HG03135 (cell line): ENCODE measurements at regions not wholly inside any gene's neighbourhood (a gene's known extent, or its start where the extent isn't known, plus 50 kb on each side); places are given as distances from the start of the nearest gene placed in this dataset.

Experiments
- ATAC-seq: cut with Tn5 transposase; IDR thresholded peaks from one replicate; pipeline ENCODE4 v1.9.1; 2021; ENCODE audit warnings: mild to moderate bottlenecking, moderate library complexity; ENCODE audit not compliant: unreplicated experiment

DNA sequence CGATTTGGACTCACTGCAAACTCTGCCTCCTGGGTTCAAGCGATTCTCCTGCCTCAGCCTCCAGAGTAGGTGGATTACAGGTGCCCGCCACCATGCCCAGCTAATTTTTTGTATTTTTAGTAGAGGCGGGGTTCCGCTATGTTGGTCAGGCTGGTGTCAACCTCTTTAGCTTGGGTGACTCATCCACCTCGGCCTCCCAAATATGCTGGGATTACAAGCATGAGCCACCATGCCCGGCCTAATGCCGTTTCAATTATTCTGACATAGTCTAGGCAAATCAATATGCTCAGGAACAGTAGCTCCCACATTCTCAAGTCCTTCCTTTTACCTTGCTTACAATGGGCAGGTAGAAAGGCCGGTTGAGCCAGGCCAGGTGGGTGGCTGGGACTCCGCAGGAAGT is 82.0 kb upstream of the EEA1 start:
- ATAC-seq = no peak

DNA sequence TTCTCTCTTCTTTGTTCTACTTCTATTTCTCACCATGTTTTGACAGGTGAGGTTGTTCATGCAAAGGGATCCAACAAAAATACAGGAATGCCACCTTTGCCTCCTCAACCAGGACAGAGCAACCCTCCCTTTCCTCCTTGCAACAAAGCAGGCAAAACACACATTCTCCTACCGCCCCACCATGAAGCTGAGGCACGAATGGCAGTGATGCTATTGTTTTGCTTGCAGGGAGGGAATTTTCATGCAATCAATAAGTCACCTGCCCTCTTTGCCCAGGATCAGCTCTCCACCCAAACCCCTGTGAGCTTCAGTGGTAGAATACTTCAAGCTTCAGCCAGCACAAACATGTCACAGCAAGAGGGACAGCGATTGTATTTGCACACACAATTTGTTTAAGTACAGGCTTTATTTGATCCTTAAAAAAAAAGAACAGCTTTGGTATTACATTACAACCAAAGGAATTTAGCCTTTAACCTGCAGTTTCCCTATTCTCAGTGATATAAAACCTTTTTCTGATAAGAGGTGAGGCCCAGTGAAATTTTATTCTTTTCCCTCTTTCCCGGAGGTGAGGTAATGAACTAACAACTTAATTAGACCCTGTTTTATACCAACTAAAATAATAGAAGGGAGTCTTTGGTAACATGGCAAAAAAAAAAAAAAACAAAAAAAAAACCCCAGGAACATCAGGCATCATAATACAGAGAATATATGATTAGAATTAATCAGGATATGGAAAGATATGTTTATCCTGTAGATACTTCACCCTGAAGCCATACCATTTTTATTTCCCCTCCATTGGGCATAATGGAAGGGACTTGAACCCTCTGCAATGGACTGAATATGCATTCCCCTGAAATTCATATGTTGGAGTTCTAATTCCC is 87.0 kb upstream of the EEA1 start:
- ATAC-seq = no peak

DNA sequence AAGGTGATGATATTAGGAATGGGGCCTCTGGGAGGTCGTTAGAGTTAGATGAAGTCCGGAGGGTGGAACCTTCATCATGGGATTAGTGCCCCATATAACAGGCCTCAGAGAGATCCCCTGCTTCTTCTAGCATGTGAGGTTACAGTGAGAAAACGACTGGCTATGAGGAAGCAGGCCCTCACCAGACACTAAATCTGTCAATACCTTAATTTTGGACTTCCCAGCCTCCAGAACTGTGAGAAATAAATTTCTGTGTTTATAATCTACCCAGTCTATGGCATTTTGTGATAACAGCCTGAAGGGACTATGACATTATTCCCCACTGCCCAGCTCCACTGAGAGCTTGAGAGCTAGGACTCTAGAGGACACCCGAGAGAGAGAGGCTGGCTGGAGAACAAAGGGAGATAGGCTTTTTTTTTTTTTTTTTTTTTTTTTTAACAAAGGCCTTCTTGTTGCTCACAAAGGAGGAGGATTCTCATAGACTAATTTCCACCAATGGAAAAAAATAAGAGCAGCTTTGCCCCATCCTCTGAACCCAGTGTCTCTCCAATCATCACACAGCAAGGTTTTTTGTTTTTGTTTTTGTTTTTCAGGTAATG is 87.8 kb upstream of the EEA1 start:
- no peak for ATAC-seq

DNA sequence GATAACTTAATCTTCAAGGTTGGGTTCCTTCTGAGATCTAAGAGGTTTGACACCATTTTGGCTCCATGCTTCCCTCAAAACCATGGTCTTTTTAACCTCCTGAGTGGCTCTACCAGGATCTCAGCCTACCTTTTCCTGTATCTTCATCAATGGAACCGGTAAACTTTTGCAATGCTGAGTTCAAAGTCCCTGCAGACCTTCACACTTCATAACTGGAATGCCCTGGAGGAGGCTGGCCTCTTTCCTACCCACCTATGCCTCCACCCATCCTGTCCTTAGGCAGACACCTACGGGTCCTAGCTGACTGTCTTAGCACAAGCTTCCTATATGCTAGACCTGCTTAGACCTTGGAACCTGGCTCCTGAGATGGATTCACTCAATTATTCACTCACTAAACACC is 89.5 kb upstream of the EEA1 start:
- no peak for ATAC-seq

DNA sequence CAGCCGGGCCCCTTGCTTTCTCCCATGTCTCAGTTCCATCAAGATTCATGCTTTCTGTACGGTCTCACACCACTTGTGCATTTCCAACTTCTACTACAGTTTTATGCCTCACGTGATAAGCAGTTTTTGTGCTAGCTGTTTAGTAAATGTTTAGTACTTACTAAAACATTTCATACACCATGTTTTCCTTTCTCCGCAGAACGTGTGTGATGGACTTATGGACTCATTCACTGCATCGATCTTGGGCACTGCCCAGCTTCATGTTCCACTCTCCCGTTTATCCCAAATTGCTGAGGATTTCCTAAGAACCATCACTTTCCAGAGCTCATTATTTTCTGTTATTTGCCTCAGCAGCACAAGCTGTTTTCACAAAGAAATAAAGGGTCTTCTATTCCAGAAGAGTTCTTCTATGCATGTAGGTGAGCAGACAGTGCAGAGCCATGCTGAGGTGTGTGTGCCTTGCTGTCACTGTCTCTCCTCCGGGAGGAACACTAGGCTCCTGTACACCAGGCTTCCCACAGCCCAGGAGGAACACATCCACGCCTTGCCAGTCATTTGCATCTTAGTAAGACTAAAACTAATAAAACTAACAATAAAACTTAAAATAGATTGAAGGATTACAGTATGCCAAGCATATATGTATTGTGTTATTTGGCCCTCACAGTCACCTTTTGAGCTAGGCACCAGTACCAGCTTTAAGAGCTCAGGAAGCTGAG is 90.3 kb upstream of the EEA1 start:
- no peak for ATAC-seq

DNA sequence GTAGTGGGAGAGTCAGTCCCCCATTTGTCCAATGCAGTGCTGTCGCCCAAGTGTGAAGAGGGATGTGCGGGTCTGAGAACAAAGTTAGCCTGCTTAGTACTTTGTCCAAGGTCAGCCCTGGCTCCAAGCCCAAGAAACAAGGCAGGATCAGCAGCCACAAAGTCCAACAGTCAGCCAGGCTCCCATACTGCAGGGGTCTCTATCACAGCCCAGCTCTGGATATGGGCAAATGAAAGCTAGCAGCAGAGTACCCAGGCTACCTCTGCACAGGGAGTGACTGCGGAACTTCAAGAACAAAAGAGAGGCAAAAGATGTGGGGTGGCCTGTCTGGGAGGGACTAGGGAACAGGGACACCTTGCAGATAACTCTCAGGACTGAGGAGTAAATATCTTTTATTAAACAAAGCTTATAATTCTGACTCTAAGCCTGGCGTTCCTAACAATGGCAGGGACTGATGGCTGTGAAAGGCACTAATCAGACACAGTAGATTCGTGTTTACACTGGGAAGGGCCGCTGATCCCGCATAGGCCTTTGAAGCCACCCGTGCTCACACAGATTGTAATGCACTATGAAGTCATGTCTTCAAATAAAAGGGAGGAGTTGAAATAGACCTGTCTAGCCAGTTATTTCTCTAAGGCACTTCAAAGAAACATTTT is 91.0 kb upstream of the EEA1 start:
- ATAC-seq = no peak

DNA sequence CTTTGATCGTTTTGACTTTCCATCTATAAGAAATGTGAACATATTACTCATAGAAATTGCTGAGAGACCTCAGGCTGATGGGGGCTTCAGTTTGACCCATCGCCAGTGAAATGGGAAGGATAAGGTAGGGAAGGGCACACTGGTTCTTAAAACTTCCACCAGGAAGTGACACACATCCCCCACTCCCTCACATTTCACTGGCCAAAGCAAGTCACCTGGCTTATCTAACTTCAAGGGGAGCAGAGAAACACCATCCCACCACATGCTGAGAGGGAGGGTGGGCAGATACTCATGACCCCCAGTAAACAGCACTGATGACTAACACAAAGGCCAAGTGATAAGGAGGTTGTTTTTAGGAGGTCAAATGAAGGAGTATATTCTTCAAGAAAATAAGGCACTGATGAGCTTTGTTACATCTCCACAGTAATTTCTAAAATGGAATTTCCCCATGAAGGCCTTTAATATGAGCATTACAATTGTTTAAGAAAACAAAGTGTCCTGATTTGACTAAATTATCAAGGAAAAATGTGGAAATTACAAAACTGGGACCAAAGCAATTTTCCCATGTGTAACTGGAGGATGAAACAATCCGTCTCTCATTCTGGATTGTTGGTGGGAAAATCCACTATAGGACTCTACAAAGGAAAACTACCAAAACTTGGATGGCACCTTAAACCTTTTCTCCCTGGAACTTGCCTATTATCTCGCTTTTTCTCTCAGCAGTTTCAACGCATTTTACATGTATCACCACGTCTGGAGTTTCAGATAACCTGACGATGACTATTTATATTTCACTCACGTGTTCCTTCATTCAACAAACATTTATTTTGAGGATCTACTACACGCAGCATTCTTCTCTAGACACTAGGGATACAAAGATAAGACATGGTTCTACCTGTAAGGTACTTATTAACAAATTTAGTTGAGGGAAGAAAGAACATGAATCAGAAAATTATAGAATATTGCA is 91.8 kb upstream of the EEA1 start:
- no peak for ATAC-seq

DNA sequence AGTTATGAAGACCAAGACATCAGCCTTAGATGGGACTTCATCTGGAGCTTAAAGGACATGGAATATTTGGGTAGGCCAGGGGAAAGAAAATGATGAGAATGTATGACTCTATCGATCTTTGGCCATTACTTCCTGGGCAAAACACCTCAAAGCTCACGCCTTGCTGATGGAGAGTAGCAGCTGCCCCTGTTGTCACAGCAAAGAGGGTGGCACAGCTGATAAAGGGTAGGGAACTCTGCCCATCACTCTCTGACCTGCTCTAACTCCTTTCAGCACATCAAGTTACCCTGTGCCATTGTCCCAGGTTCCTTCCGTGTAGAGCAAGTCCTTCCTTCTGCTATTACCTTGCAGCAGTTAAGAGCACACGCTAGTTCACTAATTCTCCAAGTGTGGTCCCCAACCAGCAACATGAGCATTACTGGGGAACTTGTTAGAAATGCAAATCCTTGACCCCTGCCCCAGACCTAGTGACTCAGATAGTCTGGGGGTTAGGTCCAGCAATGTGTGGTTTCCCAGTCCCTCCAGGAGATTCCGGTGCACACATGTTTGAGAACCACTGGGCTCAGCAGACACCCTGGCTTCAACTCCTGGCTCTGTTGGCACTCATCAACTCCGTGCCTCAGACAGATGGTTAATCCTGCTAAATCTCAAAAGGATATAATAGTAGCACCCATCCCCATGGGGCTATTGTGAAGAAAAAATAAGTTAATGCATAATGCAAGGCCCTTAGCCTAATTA is 93.7 kb upstream of the EEA1 start:
- ATAC-seq = no peak

DNA sequence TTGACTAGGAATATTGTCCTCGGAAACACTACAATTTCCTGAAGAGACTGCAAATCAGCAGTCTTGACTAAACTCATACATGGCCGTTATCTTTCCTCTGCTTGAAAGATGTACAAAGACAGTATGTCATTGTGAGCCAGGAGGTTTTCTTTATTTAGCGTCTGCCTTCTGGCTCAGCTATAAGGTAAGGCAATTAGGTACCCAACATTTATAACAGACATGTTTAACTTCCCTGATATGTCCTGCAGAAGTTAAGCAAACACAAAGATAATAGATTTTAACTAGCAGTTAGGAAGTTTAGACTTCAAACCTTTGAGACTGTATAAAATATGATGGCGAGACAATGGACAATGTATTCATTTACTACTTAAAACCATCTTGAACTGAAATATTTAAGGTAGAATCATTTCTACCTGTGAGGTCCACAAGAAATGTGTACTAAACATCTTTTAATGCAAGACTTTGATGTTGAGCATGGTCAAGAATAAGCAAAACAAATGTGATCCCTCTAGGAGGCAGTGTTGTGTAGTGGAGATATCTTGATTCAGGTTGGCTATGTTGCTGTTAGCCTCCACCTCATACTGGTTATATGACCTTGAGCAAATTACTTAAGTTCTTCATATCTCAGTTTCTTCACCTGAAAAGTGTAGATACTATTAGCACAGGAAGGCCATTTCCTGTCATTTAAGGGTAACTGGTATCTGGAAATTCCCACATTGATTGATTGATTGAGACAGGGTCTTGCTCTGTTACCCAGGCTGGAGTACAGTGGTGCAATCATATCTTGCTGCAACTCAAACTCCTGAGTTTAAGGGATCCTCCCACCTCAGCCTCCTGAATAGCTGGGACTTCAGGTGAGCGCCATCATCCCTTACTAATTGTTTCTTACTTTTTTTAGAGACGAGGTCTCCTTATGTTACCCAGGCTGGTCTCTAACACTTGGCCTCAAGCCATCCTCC is 96.3 kb upstream of the EEA1 start:
- ATAC-seq = no peak

DNA sequence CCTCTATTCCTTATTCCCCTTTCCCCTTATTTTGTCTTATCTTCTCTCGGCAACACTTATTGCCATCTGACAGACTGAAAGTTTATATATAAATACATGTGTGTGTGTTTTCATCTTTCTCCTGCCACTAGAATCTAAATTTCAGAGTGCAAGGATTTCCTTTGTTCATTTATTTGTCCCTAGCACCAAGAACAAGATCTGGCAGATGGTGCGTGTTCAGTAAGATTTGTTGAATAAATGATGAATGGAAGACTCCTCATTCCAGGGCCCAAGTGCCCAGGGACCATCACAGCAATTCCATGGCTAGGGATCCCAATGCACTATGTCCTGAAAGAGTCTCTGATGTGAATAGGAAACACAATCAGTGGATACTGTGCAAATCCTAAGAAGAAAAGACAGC is 97.9 kb upstream of the EEA1 start:
- ATAC-seq = no peak

DNA sequence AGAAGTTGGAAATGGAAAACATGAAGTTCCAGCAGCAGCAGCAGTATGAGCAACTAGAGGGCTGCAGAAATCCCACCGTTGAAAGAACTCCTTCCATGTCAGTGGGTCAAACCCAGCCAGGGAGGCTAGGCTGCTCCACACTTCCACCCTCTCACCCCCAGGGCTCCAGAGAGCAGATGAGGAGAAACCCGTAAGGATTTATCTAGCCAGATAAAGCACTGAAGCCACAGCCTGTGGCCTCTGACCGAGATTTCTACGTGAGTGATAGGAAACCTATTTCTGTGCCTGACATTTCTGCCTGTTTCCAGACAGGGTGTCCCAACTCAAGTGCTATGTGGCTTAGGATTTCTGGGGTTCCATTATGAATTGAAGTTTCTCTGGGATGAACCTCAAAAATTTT is 100.0 kb upstream of the EEA1 start:
- ATAC-seq = no peak

DNA sequence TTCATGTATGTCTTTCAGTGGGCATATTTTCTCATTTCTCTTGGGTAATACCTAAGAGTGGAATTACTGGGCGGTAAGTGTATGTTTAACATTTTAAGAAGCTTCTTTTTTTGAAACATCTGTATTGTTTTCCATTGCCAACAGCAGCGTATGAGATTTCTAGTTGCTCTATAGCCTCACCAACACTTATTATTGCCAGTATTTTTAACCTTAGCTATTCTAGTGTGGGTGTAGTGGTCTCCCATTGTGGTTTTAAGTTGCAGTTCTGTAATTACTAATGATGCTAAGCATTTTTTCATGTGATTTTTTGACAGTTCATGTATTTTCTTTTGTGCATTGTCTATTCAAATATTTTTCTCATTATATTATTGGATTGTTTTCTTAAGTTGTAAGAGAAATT is 101.9 kb upstream of the EEA1 start:
- no peak for ATAC-seq

DNA sequence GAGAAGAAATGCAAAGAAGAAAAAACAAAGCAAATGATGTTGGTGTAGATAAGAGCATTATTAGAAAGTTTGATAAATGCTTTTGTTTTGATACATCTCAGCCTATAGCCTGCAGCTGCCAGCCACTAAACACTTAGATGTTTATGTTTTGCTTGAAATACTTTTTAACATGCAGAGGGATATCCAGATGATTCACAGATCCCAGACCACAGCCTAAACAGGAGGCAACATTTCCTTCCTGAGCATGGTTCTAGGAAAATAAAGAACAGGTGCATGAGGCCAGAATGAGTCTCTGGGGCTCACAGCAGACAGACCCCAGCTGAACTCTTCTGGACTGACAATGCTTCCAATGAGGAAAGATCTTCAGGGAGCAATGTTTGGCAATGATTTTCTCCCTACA is 103.7 kb upstream of the EEA1 start:
- ATAC-seq = no peak

DNA sequence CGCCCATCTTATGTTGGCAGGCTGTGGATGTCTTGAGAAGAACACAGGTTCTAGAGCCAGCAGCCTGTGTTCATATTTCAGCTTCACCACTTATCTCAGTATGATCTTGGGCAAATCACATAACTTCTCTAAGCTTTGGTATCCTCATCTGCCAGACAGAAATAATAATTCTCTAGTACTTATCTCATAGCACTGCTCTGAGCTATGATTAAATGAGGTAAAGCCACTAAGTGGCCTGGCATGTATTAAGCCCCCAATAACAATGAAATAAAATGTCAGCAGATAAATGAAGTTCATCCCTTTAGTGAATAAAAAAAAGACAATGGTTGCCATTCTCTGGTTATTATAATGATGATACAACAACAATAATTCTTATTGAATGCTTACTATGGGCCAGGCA is 104.9 kb upstream of the EEA1 start:
- no peak for ATAC-seq

DNA sequence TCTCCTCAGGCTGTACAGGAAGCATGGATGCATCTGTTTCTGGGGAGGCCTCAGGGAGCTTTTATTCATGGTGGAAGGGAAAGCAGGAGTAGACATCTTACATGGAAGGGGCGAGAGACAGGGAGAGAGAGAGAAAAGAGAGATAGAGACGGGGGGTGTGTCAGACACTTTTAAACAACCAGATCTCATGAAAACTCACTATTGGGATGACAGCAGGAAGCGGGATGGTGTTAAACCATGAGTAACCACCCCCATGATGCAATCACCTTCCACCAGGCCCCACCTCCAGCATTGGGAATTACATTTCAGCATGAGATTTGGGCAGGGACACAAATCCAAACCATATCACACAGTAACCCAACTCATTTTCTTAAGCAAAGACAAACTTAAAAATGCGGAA is 110.0 kb upstream of the EEA1 start:
- no peak for ATAC-seq

DNA sequence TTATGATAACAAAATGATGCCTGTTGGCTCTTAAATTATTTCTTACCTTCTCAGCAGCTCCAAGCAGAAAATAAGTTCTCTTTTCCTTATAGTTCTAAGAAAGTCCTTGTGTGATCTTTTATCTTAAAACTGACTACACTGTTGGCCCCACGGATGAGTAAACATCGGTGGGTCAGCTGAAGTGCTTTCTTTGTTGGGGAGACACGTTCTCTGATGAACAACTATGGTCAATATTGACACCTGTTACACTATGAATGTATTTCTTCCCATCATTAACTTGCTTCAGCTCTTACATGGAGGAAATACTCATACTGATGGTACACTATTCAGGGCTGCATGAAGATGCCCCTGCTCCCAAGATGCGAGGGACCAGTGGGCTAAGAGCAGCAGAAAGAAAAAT is 110.8 kb upstream of the EEA1 start:
- ATAC-seq = no peak

DNA sequence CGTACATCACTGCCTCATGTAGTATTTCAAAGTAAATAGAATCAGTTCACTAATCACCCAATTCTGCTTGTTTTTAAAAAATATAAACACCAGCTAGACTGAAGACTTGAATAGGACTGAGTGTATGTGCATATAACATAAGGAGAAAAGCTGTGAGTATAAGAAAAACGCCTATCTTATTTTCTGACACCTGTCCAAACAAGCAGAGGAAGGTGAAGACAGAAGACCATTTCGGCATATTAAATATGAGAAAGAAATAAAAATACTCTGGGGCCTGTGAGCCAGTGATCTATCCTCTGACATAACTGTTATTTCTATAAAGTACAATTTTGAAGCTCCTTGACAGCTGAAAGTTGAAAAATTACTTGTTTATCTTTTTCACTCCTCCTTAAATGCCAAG is 111.3 kb upstream of the EEA1 start:
- no peak for ATAC-seq

DNA sequence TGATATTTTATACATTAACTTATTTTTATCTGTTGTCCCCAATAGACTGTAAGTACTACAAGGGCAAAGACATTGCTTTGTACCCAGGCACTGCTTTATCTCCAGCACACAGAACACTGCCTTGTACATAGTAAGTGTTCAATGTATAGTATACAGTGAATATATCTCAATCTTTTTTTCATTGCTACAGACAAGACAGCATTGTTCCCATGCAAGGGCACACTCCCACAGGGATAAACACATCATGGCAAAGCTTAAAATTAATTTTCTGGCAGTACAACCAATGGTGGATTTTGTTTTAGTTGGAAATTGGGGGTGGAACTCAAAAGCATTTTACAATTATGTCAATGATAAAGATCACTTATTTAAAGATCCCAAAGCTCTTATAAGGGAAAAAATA is 112.3 kb upstream of the EEA1 start:
- ATAC-seq = no peak

DNA sequence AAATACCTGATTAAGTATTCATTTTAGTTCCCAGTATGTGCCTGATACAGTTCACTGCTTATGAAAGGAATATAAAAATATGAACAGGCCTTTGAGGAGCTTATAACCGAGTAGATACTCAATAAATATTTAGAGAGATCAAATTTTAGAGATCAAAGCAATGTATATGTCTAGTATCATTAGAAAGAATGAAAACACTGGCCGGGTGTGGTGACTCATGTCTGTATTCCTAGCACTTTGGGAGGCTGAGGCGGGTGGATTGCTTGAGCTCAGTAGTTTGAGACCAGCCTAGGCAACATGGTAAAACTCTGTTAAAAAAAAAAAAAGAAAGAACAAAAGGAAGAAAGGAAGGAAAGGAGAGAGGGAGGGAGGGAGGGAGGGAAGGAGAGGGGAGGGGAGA is 113.2 kb upstream of the EEA1 start:
- ATAC-seq = no peak
